ENCODE measurements at regions not wholly inside any gene's neighbourhood (a gene's known extent, or its start where the extent isn't known, plus 50 kb on each side); places are given as distances from the start of the nearest gene placed in this dataset.
"Not testable (repeated sequence)": the region's sequence is repeated elsewhere in the genome, so short reads cannot be mapped to it uniquely, and the experiment has no call there.

- H3K36me3 Mint-ChIP-seq (ENCODE audit: low read depth); H3K4me1 Mint-ChIP-seq (ENCODE audit: low read depth); H3K27me3 Mint-ChIP-seq (ENCODE audit: low read depth); H3K27ac Mint-ChIP-seq; H3K4me3 Mint-ChIP-seq; DNase-seq (ENCODE audit: low spot score); H3K9me3 Mint-ChIP-seq: not testable (repeated sequence)
Measured at GRCh38 chr4:114262421-114262820, 283.0 kb upstream of the ARSJ start.

GRCh38 chr4:114263233-114263632 is 283.8 kb upstream of the ARSJ start:
- no peak overlapping the region for H3K27ac Mint-ChIP-seq
- H3K9me3 Mint-ChIP-seq = no peaks in the 10 kb centered on the region
- H3K4me1 Mint-ChIP-seq (ENCODE audit: low read depth) = no peaks in the 10 kb centered on the region
- H3K36me3 Mint-ChIP-seq (ENCODE audit: low read depth) = no peaks in the 10 kb centered on the region
- no peaks in the 10 kb centered on the region for H3K27me3 Mint-ChIP-seq (ENCODE audit: low read depth)
- no peak overlapping the region for H3K4me3 Mint-ChIP-seq
- no peak for DNase-seq (ENCODE audit: low spot score)

- no peaks in the 10 kb centered on the region for H3K27me3 Mint-ChIP-seq (ENCODE audit: low read depth)
- H3K27ac Mint-ChIP-seq = no peak overlapping the region
- no peaks in the 10 kb centered on the region for H3K4me1 Mint-ChIP-seq (ENCODE audit: low read depth)
Measured at GRCh38 chr4:114264452-114264851, 285.0 kb upstream of the ARSJ start.

GRCh38 chr4:114264877-114265291 is 285.4 kb upstream of the ARSJ start:
- Mint-ChIP-seq H3K27me3 (ENCODE audit: low read depth) (no peaks in the 10 kb centered on the region), H3K36me3 (ENCODE audit: low read depth) (no peaks in the 10 kb centered on the region), H3K4me3 (no peak overlapping the region), H3K9me3 (no peaks in the 10 kb centered on the region), H3K27ac (no peak overlapping the region), H3K4me1 (ENCODE audit: low read depth) (no peaks in the 10 kb centered on the region)
- no peak for DNase-seq (ENCODE audit: low spot score)

More at GRCh38 chr4:114264452-114264851, 285.0 kb upstream of the ARSJ start:
- Mint-ChIP-seq H3K4me3 (no peak overlapping the region), H3K36me3 (ENCODE audit: low read depth) (no peaks in the 10 kb centered on the region), H3K9me3 (no peaks in the 10 kb centered on the region)
- no peak for DNase-seq (ENCODE audit: low spot score)

GRCh38 chr4:114265342-114265741 is 285.9 kb upstream of the ARSJ start:
- Mint-ChIP-seq H3K4me1 (ENCODE audit: low read depth) (no peaks in the 10 kb centered on the region), H3K27ac (no peak overlapping the region), H3K27me3 (ENCODE audit: low read depth) (no peaks in the 10 kb centered on the region), H3K9me3 (no peaks in the 10 kb centered on the region), H3K4me3 (no peak overlapping the region), H3K36me3 (ENCODE audit: low read depth) (no peaks in the 10 kb centered on the region)
- DNase-seq (ENCODE audit: low spot score) = no peak

- no peak overlapping the region for H3K27ac Mint-ChIP-seq
- no peaks in the 10 kb centered on the region for H3K4me1 Mint-ChIP-seq (ENCODE audit: low read depth)
- no peaks in the 10 kb centered on the region for H3K27me3 Mint-ChIP-seq (ENCODE audit: low read depth)
- H3K9me3 Mint-ChIP-seq = no peaks in the 10 kb centered on the region
- no peak for DNase-seq (ENCODE audit: low spot score)
- no peak overlapping the region for H3K4me3 Mint-ChIP-seq
- no peaks in the 10 kb centered on the region for H3K36me3 Mint-ChIP-seq (ENCODE audit: low read depth)
Measured at GRCh38 chr4:114267976-114268375, 288.5 kb upstream of the ARSJ start.

GRCh38 chr4:114271031-114271430 is 291.6 kb upstream of the ARSJ start:
- Mint-ChIP-seq H3K4me1 (ENCODE audit: low read depth) (no peaks in the 10 kb centered on the region), H3K27me3 (ENCODE audit: low read depth) (no peaks in the 10 kb centered on the region), H3K9me3 (no peaks in the 10 kb centered on the region), H3K27ac (no peak overlapping the region), H3K4me3 (no peak overlapping the region), H3K36me3 (ENCODE audit: low read depth) (no peaks in the 10 kb centered on the region)
- no peak for DNase-seq (ENCODE audit: low spot score)

GRCh38 chr4:114272226-114272625 is 292.8 kb upstream of the ARSJ start:
- Mint-ChIP-seq H3K4me3 (no peak overlapping the region), H3K36me3 (ENCODE audit: low read depth) (no peaks in the 10 kb centered on the region), H3K4me1 (ENCODE audit: low read depth) (no peaks in the 10 kb centered on the region), H3K9me3 (no peaks in the 10 kb centered on the region), H3K27me3 (ENCODE audit: low read depth) (no peaks in the 10 kb centered on the region), H3K27ac (no peak overlapping the region)
- no peak for DNase-seq (ENCODE audit: low spot score)

- Mint-ChIP-seq H3K36me3 (ENCODE audit: low read depth) (no peaks in the 10 kb centered on the region), H3K27ac (no peak overlapping the region), H3K4me3 (no peak overlapping the region), H3K4me1 (ENCODE audit: low read depth) (no peaks in the 10 kb centered on the region), H3K27me3 (ENCODE audit: low read depth) (no peaks in the 10 kb centered on the region), H3K9me3 (no peaks in the 10 kb centered on the region)
- DNase-seq (ENCODE audit: low spot score) = no peak
Measured at GRCh38 chr4:114273238-114273637, 293.8 kb upstream of the ARSJ start.

- H3K27me3 Mint-ChIP-seq (ENCODE audit: low read depth) = no peaks in the 10 kb centered on the region
- no peak overlapping the region for H3K4me3 Mint-ChIP-seq
- no peaks in the 10 kb centered on the region for H3K9me3 Mint-ChIP-seq
- H3K36me3 Mint-ChIP-seq (ENCODE audit: low read depth) = no peaks in the 10 kb centered on the region
- H3K27ac Mint-ChIP-seq = no peak overlapping the region
- no peaks in the 10 kb centered on the region for H3K4me1 Mint-ChIP-seq (ENCODE audit: low read depth)
- no peak for DNase-seq (ENCODE audit: low spot score)
Measured at GRCh38 chr4:114277690-114278089, 298.2 kb upstream of the ARSJ start.

GRCh38 chr4:114279066-114279465 is 299.6 kb upstream of the ARSJ start:
- H3K4me3 Mint-ChIP-seq = no peak overlapping the region
- H3K27ac Mint-ChIP-seq = no peak overlapping the region
- DNase-seq (ENCODE audit: low spot score) = no peak
- no peaks in the 10 kb centered on the region for H3K4me1 Mint-ChIP-seq (ENCODE audit: low read depth)
- no peaks in the 10 kb centered on the region for H3K36me3 Mint-ChIP-seq (ENCODE audit: low read depth)
- no peaks in the 10 kb centered on the region for H3K9me3 Mint-ChIP-seq
- H3K27me3 Mint-ChIP-seq (ENCODE audit: low read depth) = no peaks in the 10 kb centered on the region

- H3K4me3 Mint-ChIP-seq = no peak overlapping the region
- H3K9me3 Mint-ChIP-seq = no peaks in the 10 kb centered on the region
- no peaks in the 10 kb centered on the region for H3K4me1 Mint-ChIP-seq (ENCODE audit: low read depth)
- no peaks in the 10 kb centered on the region for H3K36me3 Mint-ChIP-seq (ENCODE audit: low read depth)
- H3K27me3 Mint-ChIP-seq (ENCODE audit: low read depth) = no peaks in the 10 kb centered on the region
- DNase-seq (ENCODE audit: low spot score) = no peak
- no peak overlapping the region for H3K27ac Mint-ChIP-seq
Measured at GRCh38 chr4:114279711-114280110, 300.3 kb upstream of the ARSJ start.

GRCh38 chr4:114280645-114281044 is 301.2 kb upstream of the ARSJ start:
- Mint-ChIP-seq H3K4me1 (ENCODE audit: low read depth) (no peaks in the 10 kb centered on the region), H3K36me3 (ENCODE audit: low read depth) (no peaks in the 10 kb centered on the region), H3K27me3 (ENCODE audit: low read depth) (no peaks in the 10 kb centered on the region), H3K4me3 (no peak overlapping the region), H3K27ac (no peak overlapping the region), H3K9me3 (no peaks in the 10 kb centered on the region)
- no peak for DNase-seq (ENCODE audit: low spot score)

- H3K9me3 Mint-ChIP-seq = no peaks in the 10 kb centered on the region
- H3K27ac Mint-ChIP-seq = no peak overlapping the region
- DNase-seq (ENCODE audit: low spot score) = no peak
- H3K36me3 Mint-ChIP-seq (ENCODE audit: low read depth) = no peaks in the 10 kb centered on the region
- H3K4me1 Mint-ChIP-seq (ENCODE audit: low read depth) = no peaks in the 10 kb centered on the region
- no peaks in the 10 kb centered on the region for H3K27me3 Mint-ChIP-seq (ENCODE audit: low read depth)
- no peak overlapping the region for H3K4me3 Mint-ChIP-seq
Measured at GRCh38 chr4:114281164-114281960, 301.9 kb upstream of the ARSJ start.

- DNase-seq (ENCODE audit: low spot score) = no peak
- Mint-ChIP-seq H3K4me3 (no peak overlapping the region), H3K27ac (no peak overlapping the region), H3K36me3 (ENCODE audit: low read depth) (no peaks in the 10 kb centered on the region), H3K9me3 (no peaks in the 10 kb centered on the region), H3K27me3 (ENCODE audit: low read depth) (no peaks in the 10 kb centered on the region), H3K4me1 (ENCODE audit: low read depth) (no peaks in the 10 kb centered on the region)
Measured at GRCh38 chr4:114282937-114283336, 303.5 kb upstream of the ARSJ start.

Measured in T-helper 2 cell treated with Interferon-gamma antibody and Interleukin-4, amounts not matched to agents 5 μg/mL and 100 μg/mL, for 36 hours (primary cell).